ENCODE measurements at regions not wholly inside any gene's neighbourhood (a gene's known extent, or its start where the extent isn't known, plus 50 kb on each side); places are given as distances from the start of the nearest gene placed in this dataset.
"Not testable (repeated sequence)": the region's sequence is repeated elsewhere in the genome, so short reads cannot be mapped to it uniquely, and the experiment has no call there.

- intact Hi-C loops (cut with DNase I) = no loop called here
- Histone ChIP-seq H3K9me3 (no peaks in the 10 kb centered on the region), H3K36me3 (no peaks in the 10 kb centered on the region), H3K4me1 (no peaks in the 10 kb centered on the region), H3K27ac (no peak overlapping the region), H3K4me3 (no peak overlapping the region), H3K27me3 (no peaks in the 10 kb centered on the region)
- TF ChIP-seq POLR2A (IDR thresholded peaks at IDR 0.05) (no peak), CTCF (IDR thresholded peaks at IDR 0.05) (no peak)
- no peak for ATAC-seq
- DNase-seq = no peak
- WGBS (ENCODE audit: insufficient coverage, low coverage, low lambda C conversion rate, missing lambda C conversion rate) = 73% methylated on average over 2 of the region's 2 CpGs
Observed at GRCh38 chr1:81729818-81730217, 70.9 kb upstream of the ADGRL2 start.

- no peak overlapping the region for H3K27ac ChIP-seq
- intact Hi-C loops (cut with DNase I) = no loop called here
- H3K9me3 ChIP-seq = no peaks in the 10 kb centered on the region
- no peaks in the 10 kb centered on the region for H3K27me3 ChIP-seq
- no peaks in the 10 kb centered on the region for H3K36me3 ChIP-seq
- no peak overlapping the region for H3K4me3 ChIP-seq
- no peak for ATAC-seq
- DNase-seq = no peak
- TF ChIP-seq CTCF (IDR thresholded peaks at IDR 0.05) (no peak), POLR2A (IDR thresholded peaks at IDR 0.05) (no peak)
- no peaks in the 10 kb centered on the region for H3K4me1 ChIP-seq
Observed at GRCh38 chr1:81729239-81729638, 71.5 kb upstream of the ADGRL2 start.

- DNase-seq (no peak), ATAC-seq (no peak)
- Histone ChIP-seq H3K9me3 (no peaks in the 10 kb centered on the region), H3K27me3 (no peaks in the 10 kb centered on the region), H3K4me1 (no peaks in the 10 kb centered on the region), H3K27ac (no peak overlapping the region), H3K4me3 (no peak overlapping the region), H3K36me3 (no peaks in the 10 kb centered on the region)
- TF ChIP-seq POLR2A (IDR thresholded peaks at IDR 0.05) (no peak), CTCF (IDR thresholded peaks at IDR 0.05) (no peak)
- intact Hi-C loops (cut with DNase I) = no loop called here
- WGBS (ENCODE audit: insufficient coverage, low coverage, low lambda C conversion rate, missing lambda C conversion rate) = 91% methylated on average over 7 of the region's 8 CpGs
Observed at GRCh38 chr1:81725823-81726222, 74.9 kb upstream of the ADGRL2 start.

GRCh38 chr1:81722631-81723328, 78.0 kb upstream of the ADGRL2 start:
- H3K9me3 ChIP-seq; H3K4me1 ChIP-seq; H3K27me3 ChIP-seq; ATAC-seq; H3K27ac ChIP-seq; H3K4me3 ChIP-seq; intact Hi-C loops (cut with DNase I); DNase-seq; H3K36me3 ChIP-seq: not testable (repeated sequence)
- 84% methylated on average over 5 of the region's 6 CpGs for WGBS (ENCODE audit: insufficient coverage, low coverage, low lambda C conversion rate, missing lambda C conversion rate)

GRCh38 chr1:81720256-81720655, 80.5 kb upstream of the ADGRL2 start:
- H3K36me3 ChIP-seq; intact Hi-C loops (cut with DNase I); DNase-seq; H3K27ac ChIP-seq; ATAC-seq; H3K27me3 ChIP-seq; H3K4me3 ChIP-seq; H3K9me3 ChIP-seq; H3K4me1 ChIP-seq: not testable (repeated sequence)
- WGBS (ENCODE audit: insufficient coverage, low coverage, low lambda C conversion rate, missing lambda C conversion rate) = 90% methylated on average over 4 of the region's 8 CpGs

- DNase-seq (no peak), ATAC-seq (no peak)
- Histone ChIP-seq H3K27me3 (no peaks in the 10 kb centered on the region), H3K36me3 (no peaks in the 10 kb centered on the region), H3K27ac (no peak overlapping the region), H3K4me3 (no peak overlapping the region), H3K9me3 (no peaks in the 10 kb centered on the region), H3K4me1 (no peaks in the 10 kb centered on the region)
- WGBS (ENCODE audit: insufficient coverage, low coverage, low lambda C conversion rate, missing lambda C conversion rate) = 78% methylated on average over 1 of the region's 1 CpG
- intact Hi-C loops (cut with DNase I) = no loop called here
- TF ChIP-seq POLR2A (IDR thresholded peaks at IDR 0.05) (no peak), CTCF (IDR thresholded peaks at IDR 0.05) (no peak)
Observed at GRCh38 chr1:81717230-81717629, 83.5 kb upstream of the ADGRL2 start.

Measured in right lobe of liver (tissue), 6 donors.